SU-DHL-6 (cell line): ENCODE measurements at regions not wholly inside any gene's neighbourhood (a gene's known extent, or its start where the extent isn't known, plus 50 kb on each side); places are given as distances from the start of the nearest gene placed in this dataset.
"Not testable (repeated sequence)": the region's sequence is repeated elsewhere in the genome, so short reads cannot be mapped to it uniquely, and the experiment has no call there.

Source experiments
- H2AFZ ChIP-seq: fragments of 200-600 bp; sonication (generic); 2 replicates; pipeline ENCODE4 v1.6.1; 2014; ENCODE audit warnings: low read depth, mild to moderate bottlenecking, moderate library complexity, mixed read lengths, antibody characterized with exemption, low read length; ENCODE audit not compliant: severe bottlenecking
- H3F3A ChIP-seq: fragments of 200-600 bp; shearing (Covaris generic); 2 replicates; pipeline ENCODE4 v1.6.0; 2016; ENCODE audit warnings: antibody characterized with exemption, mild to moderate bottlenecking; ENCODE audit not compliant: insufficient read depth
- H3K27ac ChIP-seq: fragments of 200-600 bp; sonication (generic); 2 replicates; pipeline ENCODE4 v1.5.1; 2016; ENCODE audit warnings: low read depth, mild to moderate bottlenecking, low read length, moderate library complexity, mixed read lengths
- H3K27me3 ChIP-seq: fragments of 200-600 bp; sonication (generic), shearing (Covaris generic); 2 replicates; pipeline ENCODE4 v1.6.0; 2014; ENCODE audit warnings: mild to moderate bottlenecking, low read length
- H3K36me3 ChIP-seq: fragments of 200-600 bp; sonication (generic); 2 replicates; pipeline ENCODE4 v1.6.1; 2014; ENCODE audit warnings: mild to moderate bottlenecking, low read length, mixed read lengths
- H3K4me2 ChIP-seq: fragments of 300-600, 200-600 bp; shearing (Covaris generic), sonication (generic); 2 replicates; pipeline ENCODE4 v1.6.0; 2014; ENCODE audit warnings: low read length, low read depth, mild to moderate bottlenecking; ENCODE audit not compliant: poor library complexity, severe bottlenecking
- H3K4me3 ChIP-seq: fragments of 200-600 bp; sonication (generic); 2 replicates; pipeline ENCODE4 v1.5.1; 2014; ENCODE audit warnings: antibody characterized with exemption, low read length, mild to moderate bottlenecking, mixed read lengths; ENCODE audit not compliant: insufficient read depth, poor library complexity, severe bottlenecking
- H3K79me2 ChIP-seq: fragments of 200-600 bp; sonication (generic); 2 replicates; pipeline ENCODE4 v1.6.1; 2014; ENCODE audit warnings: mild to moderate bottlenecking, low read length, moderate library complexity; ENCODE audit not compliant: insufficient read depth
- H3K9ac ChIP-seq: fragments of 200-600 bp; sonication (generic); 2 replicates; pipeline ENCODE4 v1.7.0; 2014; ENCODE audit warnings: mild to moderate bottlenecking, low read length
- H3K9me2 ChIP-seq: fragments of 200-600 bp; sonication (generic); replicated peaks from 2 replicates; pipeline ENCODE4 v1.6.1; 2014; ENCODE audit warnings: low read length; ENCODE audit not compliant: insufficient read depth
- H3K9me3 ChIP-seq: fragments of 200-600 bp; sonication (generic); 2 replicates; pipeline ENCODE4 v1.6.1; 2014; ENCODE audit warnings: low read length, mixed read lengths; ENCODE audit not compliant: insufficient read depth
- H4K20me1 ChIP-seq: fragments of 200-600 bp; sonication (generic); 2 replicates; pipeline ENCODE4 v1.6.1; 2014; ENCODE audit warnings: low read depth, mild to moderate bottlenecking, antibody characterized with exemption, low read length, moderate library complexity, mixed read lengths
- CTCF ChIP-seq: fragments of 200-600 bp; sonication (generic); IDR thresholded peaks from one replicate; pipeline ENCODE4 v1.5.1; 2017; ENCODE audit warnings: antibody characterized with exemption, mild to moderate bottlenecking, low read length, moderate library complexity; ENCODE audit not compliant: insufficient read depth, poor library complexity, severe bottlenecking
- EZH2phosphoT487 ChIP-seq: fragments of 200-600 bp; sonication (generic), shearing (Covaris generic); conservative IDR thresholded peaks from 2 replicates; pipeline ENCODE4 v1.6.1; 2018; ENCODE audit warnings: mild to moderate bottlenecking, antibody characterized with exemption, low read length, moderate library complexity, mixed read lengths

GRCh38 chrX:101738411-101738810 lies 78.8 kb upstream of the ARMCX2 start:
- not testable (repeated sequence) for H3K9me2 ChIP-seq, H3K79me2 ChIP-seq, H3F3A ChIP-seq, H3K27ac ChIP-seq, H3K4me2 ChIP-seq, H3K4me3 ChIP-seq, H3K9me3 ChIP-seq, H2AFZ ChIP-seq, H4K20me1 ChIP-seq, H3K9ac ChIP-seq, H3K27me3 ChIP-seq, H3K36me3 ChIP-seq

GRCh38 chrX:101736651-101737050 lies 77.0 kb upstream of the ARMCX2 start:
- Histone ChIP-seq H3K36me3 (no peaks in the 10 kb centered on the region), H3K79me2 (no peaks in the 10 kb centered on the region), H3K4me2 (no peak overlapping the region), H3K27me3 (no peaks in the 10 kb centered on the region), H3K9me3 (no peaks in the 10 kb centered on the region), H3K9ac (no peak overlapping the region), H2AFZ (no peak overlapping the region), H4K20me1 (no peaks in the 10 kb centered on the region), H3K9me2 (no peaks in the 10 kb centered on the region), H3F3A (no peaks in the 10 kb centered on the region), H3K27ac (no peak overlapping the region), H3K4me3 (no peak overlapping the region)
- TF ChIP-seq CTCF (no peak), EZH2phosphoT487 (no peak)

- no peak for TF ChIP-seq CTCF
- TF ChIP-seq EZH2phosphoT487: no peak
- no peak overlapping the region for H3K4me2 ChIP-seq
- H3K9me2 ChIP-seq: no peaks in the 10 kb centered on the region
- no peaks in the 10 kb centered on the region for H3K27me3 ChIP-seq
- H3K9ac ChIP-seq: no peak overlapping the region
- no peaks in the 10 kb centered on the region for H4K20me1 ChIP-seq
- no peak overlapping the region for H3K4me3 ChIP-seq
- H3K79me2 ChIP-seq: no peaks in the 10 kb centered on the region
- H3K27ac ChIP-seq: no peak overlapping the region
- no peaks in the 10 kb centered on the region for H3F3A ChIP-seq
- no peaks in the 10 kb centered on the region for H3K9me3 ChIP-seq
- no peak overlapping the region for H2AFZ ChIP-seq
- H3K36me3 ChIP-seq: no peaks in the 10 kb centered on the region
Observed at GRCh38 chrX:101732870-101733269, 73.2 kb upstream of the ARMCX2 start.

GRCh38 chrX:101729986-101730385 lies 70.3 kb upstream of the ARMCX2 start:
- no peaks in the 10 kb centered on the region for H3K9me2 ChIP-seq
- H3K9ac ChIP-seq: no peak overlapping the region
- no peaks in the 10 kb centered on the region for H3F3A ChIP-seq
- no peaks in the 10 kb centered on the region for H3K9me3 ChIP-seq
- no peaks in the 10 kb centered on the region for H3K27me3 ChIP-seq
- H3K79me2 ChIP-seq: no peaks in the 10 kb centered on the region
- H3K27ac ChIP-seq: no peak overlapping the region
- TF ChIP-seq EZH2phosphoT487: no peak
- H3K4me2 ChIP-seq: no peak overlapping the region
- no peaks in the 10 kb centered on the region for H4K20me1 ChIP-seq
- H2AFZ ChIP-seq: no peak overlapping the region
- H3K4me3 ChIP-seq: no peak overlapping the region
- no peaks in the 10 kb centered on the region for H3K36me3 ChIP-seq
